SH-SY5Y (cell line): ENCODE measurements at regions not wholly inside any gene's neighbourhood (a gene's known extent, or its start where the extent isn't known, plus 50 kb on each side); places are given as distances from the start of the nearest gene placed in this dataset.

Source experiments
- GATA2 ChIP-seq: IDR thresholded peaks from 2 replicates; pipeline ENCODE4 v1.6.1; 2011; ENCODE audit warnings: mild to moderate bottlenecking, low read depth, low read length
- GATA3 ChIP-seq: IDR thresholded peaks from 2 replicates; pipeline ENCODE4 v1.6.1; 2011; ENCODE audit warnings: low read depth, mild to moderate bottlenecking, low read length, moderate library complexity

- no peak for TF ChIP-seq GATA2
- no peak for TF ChIP-seq GATA3
Measured at GRCh38 chr13:21318891-21319532, 140.1 kb downstream of the ZDHHC20 start.
